KMS-11 (cell line): ENCODE measurements at regions not wholly inside any gene's neighbourhood (a gene's known extent, or its start where the extent isn't known, plus 50 kb on each side); places are given as distances from the start of the nearest gene placed in this dataset.
"Not testable (repeated sequence)": the region's sequence is repeated elsewhere in the genome, so short reads cannot be mapped to it uniquely, and the experiment has no call there.

Source experiments
- H2AFZ ChIP-seq: fragments of 200-600 bp; sonication (generic); 2 replicates; pipeline ENCODE4 v1.6.1; 2016; ENCODE audit warnings: antibody characterized with exemption, mixed run types, low read depth
- H3K27ac ChIP-seq: fragments of 200-600 bp; sonication (generic); 2 replicates; pipeline ENCODE4 v1.6.1; 2016; ENCODE audit warnings: mild to moderate bottlenecking, mixed run types
- H3K27me3 ChIP-seq: fragments of 200-600 bp; sonication (generic); 2 replicates; pipeline ENCODE4 v1.6.1; 2017; ENCODE audit warnings: mild to moderate bottlenecking, low read depth, mixed run types, moderate library complexity; ENCODE audit not compliant: insufficient read depth
- H3K36me3 ChIP-seq: fragments of 200-600 bp; sonication (generic); 2 replicates; pipeline ENCODE4 v1.6.1; 2017; ENCODE audit warnings: mild to moderate bottlenecking, mixed run types; ENCODE audit not compliant: insufficient read depth
- H3K4me1 ChIP-seq: fragments of 200-600 bp; sonication (generic); 2 replicates; pipeline ENCODE4 v1.6.1; 2016; ENCODE audit warnings: mild to moderate bottlenecking, low read depth, mixed run types; ENCODE audit not compliant: poor library complexity, severe bottlenecking
- H3K4me2 ChIP-seq: fragments of 200-600 bp; sonication (generic); 2 replicates; pipeline ENCODE4 v1.7.0; 2016; ENCODE audit warnings: mild to moderate bottlenecking, mixed run types
- H3K4me3 ChIP-seq: fragments of 200-600 bp; sonication (generic); IDR thresholded peaks from 2 replicates; pipeline ENCODE4 v1.6.1; 2017; ENCODE audit warnings: low read depth, low read length, mixed read lengths; ENCODE audit not compliant: insufficient read depth
- H3K79me2 ChIP-seq: fragments of 200-600 bp; sonication (generic); 2 replicates; pipeline ENCODE4 v1.6.1; 2016; ENCODE audit warnings: low read depth, mixed run types; ENCODE audit not compliant: insufficient read depth
- H3K9ac ChIP-seq: fragments of 200-600 bp; sonication (generic); 2 replicates; pipeline ENCODE4 v1.6.1; 2016; ENCODE audit warnings: mild to moderate bottlenecking, mixed run types
- H4K20me1 ChIP-seq: fragments of 200-600 bp; sonication (generic); 2 replicates; pipeline ENCODE4 v1.6.1; 2016; ENCODE audit warnings: mild to moderate bottlenecking, mixed run types; ENCODE audit not compliant: insufficient read depth
- TF ChIP-seq, protein P1 (sequence below): fragments of 200-600 bp; sonication (generic); conservative IDR thresholded peaks from 2 replicates; pipeline ENCODE4 v1.6.1; 2017; ENCODE audit warnings: low read depth, mild to moderate bottlenecking, antibody characterized with exemption, low read length, moderate library complexity, mixed read lengths

DNA sequence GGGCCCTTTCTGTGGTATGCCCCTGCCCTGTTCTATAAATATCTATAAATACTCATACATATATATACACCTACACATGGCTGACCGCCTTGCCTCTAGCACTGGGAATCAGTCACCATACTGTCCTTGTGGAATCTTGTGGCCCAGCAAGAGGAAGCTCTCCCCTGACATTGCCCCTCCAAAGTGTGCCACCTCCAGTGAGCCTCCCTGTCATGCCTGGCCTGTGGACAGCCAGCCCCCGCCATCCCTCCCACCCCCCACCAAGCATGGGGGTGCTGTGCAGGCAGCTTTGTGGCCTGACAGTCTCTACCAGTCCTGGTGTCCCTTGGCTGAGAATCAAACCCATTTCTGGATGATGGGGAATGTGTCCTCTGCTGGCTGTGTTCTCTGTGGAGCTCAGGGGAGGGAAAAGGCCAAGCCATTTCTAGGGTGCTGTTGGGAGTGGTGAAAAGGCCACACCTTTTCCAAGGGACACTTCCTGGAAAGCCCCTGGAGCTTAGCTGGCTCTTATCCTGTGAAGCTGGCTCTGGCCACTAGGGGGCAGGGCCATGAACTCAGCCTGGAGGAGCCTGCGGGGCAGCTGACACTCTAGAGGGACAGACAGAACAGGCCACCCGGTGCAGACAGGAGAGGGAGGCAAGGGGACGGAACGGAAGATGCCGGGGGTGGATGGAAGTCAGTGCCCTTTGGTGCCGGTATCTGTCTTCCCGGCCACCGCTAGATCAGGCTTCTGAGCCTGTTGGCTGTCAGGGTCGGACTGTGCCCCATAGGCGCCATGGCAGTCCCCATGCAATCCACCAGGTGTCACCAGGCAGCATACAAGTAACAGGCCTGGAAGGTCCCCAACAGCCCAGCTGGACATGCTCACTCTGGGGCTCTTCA lies 167.2 kb downstream of the TBC1D2B start:
- H4K20me1 ChIP-seq, H3K4me3 ChIP-seq, H3K27ac ChIP-seq, H3K27me3 ChIP-seq, H3K79me2 ChIP-seq, H3K36me3 ChIP-seq: not testable (repeated sequence)
- Histone ChIP-seq H3K4me2 (peak overlapping the region; percentile 36), H3K4me1 (peaks cover 11% of the 10 kb centered on the region), H3K9ac (peak overlapping the region; percentile 55; the same call in 1 of the 2 replicates), H2AFZ (peak overlapping the region; percentile 88; the same call in 1 of the 2 replicates)
- TF ChIP-seq, protein P1, sequence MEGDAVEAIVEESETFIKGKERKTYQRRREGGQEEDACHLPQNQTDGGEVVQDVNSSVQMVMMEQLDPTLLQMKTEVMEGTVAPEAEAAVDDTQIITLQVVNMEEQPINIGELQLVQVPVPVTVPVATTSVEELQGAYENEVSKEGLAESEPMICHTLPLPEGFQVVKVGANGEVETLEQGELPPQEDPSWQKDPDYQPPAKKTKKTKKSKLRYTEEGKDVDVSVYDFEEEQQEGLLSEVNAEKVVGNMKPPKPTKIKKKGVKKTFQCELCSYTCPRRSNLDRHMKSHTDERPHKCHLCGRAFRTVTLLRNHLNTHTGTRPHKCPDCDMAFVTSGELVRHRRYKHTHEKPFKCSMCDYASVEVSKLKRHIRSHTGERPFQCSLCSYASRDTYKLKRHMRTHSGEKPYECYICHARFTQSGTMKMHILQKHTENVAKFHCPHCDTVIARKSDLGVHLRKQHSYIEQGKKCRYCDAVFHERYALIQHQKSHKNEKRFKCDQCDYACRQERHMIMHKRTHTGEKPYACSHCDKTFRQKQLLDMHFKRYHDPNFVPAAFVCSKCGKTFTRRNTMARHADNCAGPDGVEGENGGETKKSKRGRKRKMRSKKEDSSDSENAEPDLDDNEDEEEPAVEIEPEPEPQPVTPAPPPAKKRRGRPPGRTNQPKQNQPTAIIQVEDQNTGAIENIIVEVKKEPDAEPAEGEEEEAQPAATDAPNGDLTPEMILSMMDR: peak; percentile 79

DNA sequence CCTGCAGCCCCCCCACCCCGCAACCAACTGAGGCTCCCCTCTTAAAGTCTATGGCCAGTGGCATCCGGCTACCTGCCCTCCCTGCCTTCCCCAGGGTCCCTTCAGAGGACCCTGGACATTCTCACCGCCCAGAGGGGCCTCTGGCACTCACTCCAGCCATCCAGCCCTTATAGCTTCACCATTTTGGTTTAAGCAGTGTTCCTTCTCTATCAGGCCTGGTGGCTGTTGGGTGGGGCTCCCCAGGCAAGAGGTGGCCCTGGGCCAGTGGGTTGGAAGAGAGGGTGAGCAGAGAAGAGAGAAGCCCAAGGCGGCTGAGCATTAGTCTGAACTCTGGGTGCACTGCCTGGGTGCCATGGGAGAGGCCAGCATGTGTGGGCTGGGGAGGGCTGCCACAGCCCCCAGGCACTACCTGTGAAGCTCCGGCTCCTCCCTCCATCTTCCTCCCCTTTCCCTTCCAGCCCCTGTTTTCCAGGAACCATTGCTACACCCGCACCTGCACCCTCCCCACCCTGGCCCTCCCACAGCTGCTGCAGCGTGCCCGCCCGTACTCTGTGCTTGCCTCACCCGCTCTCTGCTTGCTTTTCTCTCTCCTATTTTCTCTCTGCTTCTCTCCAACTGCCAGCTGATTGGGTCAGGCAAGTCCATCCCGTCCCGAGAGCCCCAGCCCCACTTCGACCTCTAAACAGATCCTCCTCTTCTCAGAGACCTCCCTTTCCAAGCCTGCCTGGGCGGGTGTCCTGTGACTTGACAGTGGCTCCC lies 168.2 kb downstream of the TBC1D2B start:
- Histone ChIP-seq H4K20me1 (no peaks in the 10 kb centered on the region), H3K36me3 (no peaks in the 10 kb centered on the region), H3K4me1 (peaks cover 11% of the 10 kb centered on the region), H3K27ac (no peak overlapping the region), H3K27me3 (peaks cover 12% of the 10 kb centered on the region; the same call in 1 of the 2 replicates), H3K4me2 (no peak overlapping the region), H3K9ac (no peak overlapping the region), H3K4me3 (no peak overlapping the region), H2AFZ (no peak overlapping the region), H3K79me2 (no peaks in the 10 kb centered on the region)
- TF ChIP-seq, protein P1: no peak

DNA sequence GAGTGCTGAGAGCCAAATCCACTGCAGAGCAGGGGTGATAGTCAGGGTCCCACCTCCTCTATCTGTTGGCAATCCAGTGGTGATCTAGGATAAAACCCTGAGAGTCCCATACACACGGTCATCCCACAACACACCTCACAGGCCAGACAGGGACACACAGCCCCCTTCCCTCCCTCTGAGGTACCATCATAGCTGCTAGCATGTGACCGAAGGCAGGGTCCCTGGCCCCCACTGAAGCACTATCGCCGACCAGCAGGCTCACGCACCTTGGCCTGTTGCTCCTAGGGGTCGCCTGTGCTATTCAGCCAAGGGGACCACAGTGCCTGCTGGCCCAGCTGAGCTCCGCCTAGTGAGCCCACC lies 168.8 kb downstream of the TBC1D2B start:
- Histone ChIP-seq H3K4me2 (peak overlapping the region; percentile 60; the same call in 1 of the 2 replicates), H2AFZ (peak overlapping the region; percentile 53; the same call in 1 of the 2 replicates), H3K27me3 (peaks cover 12% of the 10 kb centered on the region; the same call in 1 of the 2 replicates), H3K4me1 (peaks cover 11% of the 10 kb centered on the region)
- not testable (repeated sequence) for H3K79me2 ChIP-seq, H3K4me3 ChIP-seq, H3K27ac ChIP-seq, H4K20me1 ChIP-seq, H3K36me3 ChIP-seq, H3K9ac ChIP-seq

DNA sequence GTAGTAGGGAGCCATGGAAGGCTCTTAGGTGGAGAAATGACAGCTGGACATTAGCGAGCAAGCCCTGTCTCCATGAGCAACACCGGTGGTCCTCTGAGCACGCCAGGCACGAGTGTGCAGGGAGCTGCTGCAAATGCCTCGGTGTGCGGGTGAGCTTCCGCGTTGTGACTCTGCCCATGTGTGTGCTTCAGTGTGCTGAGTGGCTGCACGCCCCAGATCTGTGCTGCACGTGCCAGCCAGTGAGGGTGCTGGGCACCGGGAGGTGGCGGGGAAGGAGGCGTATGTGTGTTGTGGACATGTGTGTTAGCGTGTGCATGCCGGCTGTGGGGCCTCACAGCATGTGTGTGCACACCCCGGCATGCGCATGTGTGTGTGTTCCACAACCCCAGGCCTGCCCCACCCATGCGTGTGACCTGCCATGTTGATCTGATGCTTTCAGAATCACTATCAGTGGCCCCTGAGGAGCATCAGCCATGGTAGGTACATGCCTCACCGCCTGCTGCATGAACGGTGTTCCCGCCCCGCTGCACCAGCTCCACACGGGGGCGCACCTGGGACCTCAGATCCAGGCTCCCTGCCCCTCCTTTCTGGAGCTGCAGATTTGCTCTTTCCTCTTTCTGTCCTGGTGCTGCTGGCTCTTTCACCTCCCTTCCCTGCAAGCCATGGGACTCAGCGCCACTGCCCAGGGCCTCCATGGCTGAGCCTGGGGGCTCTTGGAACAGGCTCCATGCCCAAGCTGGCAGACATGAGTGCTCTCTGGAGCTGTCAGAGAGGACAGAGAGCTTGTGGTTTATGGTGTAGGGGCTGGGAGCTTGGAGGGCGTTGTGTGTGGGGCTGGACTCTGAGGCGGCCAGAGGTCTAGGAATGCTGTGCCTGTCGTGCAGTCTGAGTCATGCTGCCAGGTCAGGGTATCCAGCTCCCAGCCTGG lies 169.4 kb downstream of the TBC1D2B start:
- Histone ChIP-seq H3K4me1 (peaks cover 11% of the 10 kb centered on the region), H3K4me3 (no peak overlapping the region), H3K27me3 (peaks cover 12% of the 10 kb centered on the region; the same call in 1 of the 2 replicates), H3K79me2 (no peaks in the 10 kb centered on the region), H3K27ac (no peak overlapping the region), H3K36me3 (no peaks in the 10 kb centered on the region), H4K20me1 (no peaks in the 10 kb centered on the region), H2AFZ (peak overlapping the region; percentile 53; the same call in 1 of the 2 replicates), H3K9ac (no peak overlapping the region), H3K4me2 (peak overlapping the region; percentile 60; the same call in 1 of the 2 replicates)
- TF ChIP-seq, protein P1: peak; percentile 65

DNA sequence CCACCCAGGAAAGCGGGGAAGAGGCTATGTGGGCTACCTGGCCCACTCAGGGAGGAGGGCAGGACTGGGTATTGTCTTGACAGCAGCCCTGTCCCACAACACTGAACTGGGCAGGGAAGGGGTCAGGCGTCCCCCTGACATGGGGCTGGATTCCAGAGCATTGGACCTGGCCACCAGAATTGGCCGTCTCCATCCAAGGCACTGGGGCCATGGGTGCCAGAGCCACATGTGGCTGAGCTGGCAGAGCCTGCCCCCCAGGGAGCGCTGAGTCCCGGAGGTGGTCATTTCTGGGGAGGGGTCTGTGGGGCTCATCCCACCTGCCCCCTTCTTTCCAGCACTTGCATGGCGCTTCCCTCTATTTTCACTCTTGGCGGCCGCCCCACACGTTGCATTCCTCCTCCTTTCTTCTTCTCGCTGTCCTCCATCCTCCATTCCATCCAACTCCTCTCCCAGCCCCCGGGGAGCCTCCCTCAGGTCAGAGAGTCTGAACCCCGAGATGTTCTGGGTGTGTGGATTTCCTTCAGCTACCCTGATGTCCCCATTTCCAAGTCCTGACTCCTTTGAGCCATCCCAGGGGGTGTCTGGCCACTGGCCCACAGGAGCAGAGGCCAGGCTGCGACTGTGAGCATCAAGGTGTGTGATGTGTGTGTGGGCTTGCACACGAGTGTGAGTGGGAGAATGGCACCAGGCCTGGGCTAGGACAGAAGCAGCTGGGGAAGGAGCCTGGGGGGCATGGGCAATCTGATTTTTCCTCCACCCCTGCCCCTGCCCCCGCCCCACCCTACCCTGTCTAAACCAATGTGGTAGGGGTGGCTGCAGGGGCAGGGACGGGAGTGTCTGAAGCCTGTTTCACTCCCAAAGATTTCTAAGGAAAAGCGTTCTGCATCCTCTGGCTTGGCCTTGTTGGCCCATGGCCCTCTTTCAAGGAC lies 171.2 kb downstream of the TBC1D2B start:
- H4K20me1 ChIP-seq, H3K9ac ChIP-seq, H3K79me2 ChIP-seq, H3K36me3 ChIP-seq, H3K27ac ChIP-seq, H3K4me2 ChIP-seq, H3K4me3 ChIP-seq, H2AFZ ChIP-seq: not testable (repeated sequence)
- Histone ChIP-seq H3K4me1 (peaks cover 11% of the 10 kb centered on the region), H3K27me3 (peaks cover 12% of the 10 kb centered on the region; the same call in 1 of the 2 replicates)
